ENCODE measurements at regions not wholly inside any gene's neighbourhood (a gene's known extent, or its start where the extent isn't known, plus 50 kb on each side); places are given as distances from the start of the nearest gene placed in this dataset.
A peak's percentile ranks its signal among the peaks of the same experiment; 100 is the strongest.
"Not testable (repeated sequence)": the region's sequence is repeated elsewhere in the genome, so short reads cannot be mapped to it uniquely, and the experiment has no call there.

DNA sequence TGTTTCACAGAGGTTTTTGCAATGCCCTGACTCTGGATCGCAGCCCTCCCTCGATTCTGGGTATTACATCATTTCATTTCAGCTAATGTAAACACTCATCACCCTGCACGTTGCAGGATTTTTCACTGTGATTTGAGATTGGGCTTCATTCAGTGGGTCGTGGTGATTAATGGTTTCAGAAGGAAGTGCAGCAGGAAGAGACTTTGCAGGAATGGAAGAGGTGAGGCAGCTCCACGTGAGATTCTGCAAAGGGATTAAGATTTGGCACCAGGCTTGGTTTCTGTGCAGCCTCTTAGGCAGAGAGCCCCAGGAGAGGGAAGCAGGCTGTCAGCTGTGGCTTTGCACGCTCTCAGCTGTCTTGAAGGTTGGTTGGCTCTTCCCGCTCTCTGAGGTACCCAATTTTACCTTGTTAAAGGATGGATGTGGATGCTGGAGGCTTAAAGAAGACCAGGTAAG lies 95.2 kb downstream of the PLCE1 start:
- DNase-seq (ENCODE audit: low spot score) = peak; percentile 60

DNA sequence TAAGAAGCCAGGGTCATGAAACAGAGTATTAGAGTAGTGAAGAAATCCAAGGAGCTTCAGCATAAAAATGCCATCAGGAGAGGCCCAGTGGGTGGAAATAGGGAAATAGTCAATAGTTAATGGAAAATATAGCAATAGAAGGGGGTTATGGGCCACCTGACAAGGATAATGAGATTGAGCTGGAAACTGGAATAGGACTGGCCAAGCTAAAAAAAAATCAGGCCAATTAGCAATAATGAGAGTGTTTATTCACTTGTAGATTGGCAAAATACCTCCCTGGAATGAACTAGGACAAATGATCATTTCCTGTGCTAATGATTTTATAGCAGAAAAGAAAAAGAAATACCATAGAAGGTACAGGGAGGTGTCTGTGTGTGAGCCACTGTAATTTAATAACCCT lies 97.9 kb downstream of the PLCE1 start:
- DNase-seq (ENCODE audit: low spot score) = no peak

DNA sequence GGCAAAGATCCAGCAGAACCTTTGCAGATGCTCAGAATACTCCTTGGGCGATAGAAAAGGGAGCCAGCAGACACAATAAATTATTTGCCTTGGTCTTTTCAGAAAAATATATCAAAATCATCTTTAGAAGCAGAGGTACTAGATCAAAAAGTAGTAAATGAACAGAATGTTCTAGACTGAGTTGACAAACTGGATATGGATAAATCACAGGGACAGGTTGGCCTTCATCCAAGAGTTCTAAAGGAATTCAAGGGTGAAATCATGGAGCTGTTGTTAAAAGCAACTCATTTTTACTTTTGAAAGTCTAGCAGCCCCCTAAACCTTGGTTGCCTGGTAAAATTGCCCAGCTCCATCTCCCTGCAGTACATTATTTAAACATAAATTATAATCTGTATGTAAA lies 99.1 kb downstream of the PLCE1 start:
- no peak for DNase-seq (ENCODE audit: low spot score)

DNA sequence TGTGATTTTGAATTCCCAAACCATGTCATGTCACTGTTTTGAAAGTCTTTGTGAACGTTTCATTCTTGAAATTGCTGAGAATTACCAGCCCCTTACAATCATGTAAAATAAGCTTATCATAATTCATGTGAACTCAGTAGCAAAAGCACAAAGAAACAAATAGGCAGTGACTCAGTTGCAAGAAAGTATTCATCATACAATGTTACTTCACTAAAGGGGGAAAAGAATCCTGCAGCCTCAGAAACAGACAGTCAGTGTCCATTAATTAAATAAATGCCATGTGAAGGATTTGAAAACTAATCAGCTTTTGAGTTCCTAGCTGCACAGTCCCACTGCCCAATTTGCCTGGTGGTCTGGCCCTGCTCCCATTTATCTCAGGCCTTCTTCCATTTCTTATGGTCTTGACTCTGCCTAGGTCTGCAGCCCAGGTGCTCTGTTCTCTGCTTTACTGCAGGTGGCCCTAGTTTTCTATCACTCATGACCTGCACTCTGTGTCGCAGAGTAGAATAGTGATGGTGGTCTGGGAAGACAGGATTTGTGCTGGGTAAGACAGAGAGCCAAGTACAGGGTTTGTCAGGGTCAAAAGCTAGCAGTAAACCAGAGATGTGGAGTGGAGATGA lies 99.7 kb downstream of the PLCE1 start:
- DNase-seq (ENCODE audit: low spot score) = no peak

DNA sequence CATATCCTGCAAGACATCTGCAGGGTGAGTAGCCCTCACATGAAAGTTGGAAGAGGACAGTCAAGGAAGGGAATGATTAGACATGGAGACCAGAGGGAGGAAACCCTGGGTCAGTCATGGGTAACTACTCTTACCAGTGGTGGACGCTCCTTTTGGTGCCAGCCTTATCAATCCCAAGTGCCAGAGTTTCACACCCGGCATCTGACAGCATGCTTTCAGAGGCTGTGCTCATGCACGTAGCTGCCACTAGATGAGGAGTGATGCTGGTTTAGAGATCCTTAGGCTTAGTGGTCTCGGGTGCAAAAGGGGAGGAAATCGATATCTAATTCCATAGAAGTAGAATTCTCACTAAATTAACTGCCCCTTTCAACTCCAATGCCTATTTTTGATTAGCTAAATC lies 100.8 kb downstream of the PLCE1 start:
- DNase-seq (ENCODE audit: low spot score) = no peak

DNA sequence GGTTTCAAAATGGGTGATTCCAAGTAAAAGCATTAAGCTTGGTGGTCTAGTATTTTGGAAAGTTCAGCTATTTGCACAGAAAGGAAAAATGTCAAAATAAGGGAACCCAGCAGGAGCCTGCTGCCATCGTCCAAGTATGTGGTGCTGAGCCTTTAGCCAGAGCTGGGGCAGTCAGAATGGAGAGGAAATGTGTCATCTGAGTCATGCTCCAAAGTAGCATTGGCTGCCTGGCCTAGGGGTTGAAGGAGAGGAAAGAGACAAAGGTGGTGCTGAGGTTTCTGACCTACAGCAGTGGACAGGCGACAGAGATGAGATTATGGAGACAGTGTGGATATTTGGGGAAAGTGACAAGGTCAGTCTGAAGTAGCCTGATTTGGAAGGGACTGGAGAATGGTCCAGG lies 103.9 kb downstream of the PLCE1 start:
- DNase-seq (ENCODE audit: low spot score) = no peak

DNA sequence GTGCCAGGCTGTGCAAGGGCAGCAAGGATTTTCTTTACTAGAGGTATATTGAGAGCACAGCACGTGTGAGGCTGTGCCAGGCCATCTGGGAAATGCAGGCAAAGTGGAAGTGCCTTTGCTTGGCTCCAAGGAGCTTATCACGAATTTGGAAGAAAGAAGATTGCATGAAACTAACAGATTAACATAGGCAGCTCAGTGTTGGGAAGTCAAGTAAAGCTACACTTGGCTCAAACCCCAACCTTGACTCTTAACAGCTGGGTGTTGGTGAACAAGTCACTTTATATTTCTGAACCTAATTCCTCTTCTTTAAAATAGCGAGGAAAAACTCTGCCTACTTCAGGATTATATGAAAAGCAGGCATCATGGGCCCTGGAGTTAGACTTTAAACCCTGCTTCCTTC lies 105.2 kb downstream of the PLCE1 start:
- DNase-seq (ENCODE audit: low spot score) = peak; percentile 36

DNA sequence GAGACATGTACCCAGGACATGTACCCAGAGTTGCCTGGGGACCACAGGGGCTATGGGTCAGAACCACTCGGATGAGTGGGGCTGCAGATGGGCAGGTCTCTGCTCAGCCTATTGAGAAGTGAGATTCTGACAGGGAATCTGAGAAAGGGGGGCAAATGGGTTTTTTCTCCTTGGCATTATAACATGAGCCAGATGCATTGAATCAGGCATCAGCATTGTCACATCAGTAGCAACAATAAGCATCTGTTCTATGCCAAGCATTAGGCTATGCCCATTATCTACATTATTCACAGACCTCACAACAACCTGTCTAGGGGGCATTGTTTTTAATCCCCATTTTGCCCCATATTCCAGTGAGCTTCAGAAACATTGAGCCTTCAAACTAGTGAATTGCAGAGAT lies 108.2 kb downstream of the PLCE1 start:
- no peak for DNase-seq (ENCODE audit: low spot score)

DNA sequence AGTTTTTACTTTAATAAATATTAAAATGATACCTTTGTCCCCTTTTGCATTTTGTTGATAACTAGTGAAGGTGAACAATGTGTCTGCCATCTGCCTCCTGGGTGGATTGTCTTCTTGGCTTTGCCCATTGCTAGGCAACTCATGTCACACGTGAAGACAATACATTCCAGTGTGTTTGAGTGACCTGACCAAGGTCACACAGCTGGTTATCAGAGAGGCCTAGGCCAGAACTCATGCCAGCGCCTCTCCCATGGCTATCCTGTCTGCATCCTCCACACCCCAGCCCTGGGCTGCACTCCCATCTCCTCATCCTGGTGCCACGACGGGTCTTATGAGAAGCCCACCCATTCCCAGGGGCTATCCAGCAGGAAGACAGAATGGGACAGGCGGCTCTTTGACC lies 108.7 kb downstream of the PLCE1 start:
- DNase-seq (ENCODE audit: low spot score) = no peak

DNA sequence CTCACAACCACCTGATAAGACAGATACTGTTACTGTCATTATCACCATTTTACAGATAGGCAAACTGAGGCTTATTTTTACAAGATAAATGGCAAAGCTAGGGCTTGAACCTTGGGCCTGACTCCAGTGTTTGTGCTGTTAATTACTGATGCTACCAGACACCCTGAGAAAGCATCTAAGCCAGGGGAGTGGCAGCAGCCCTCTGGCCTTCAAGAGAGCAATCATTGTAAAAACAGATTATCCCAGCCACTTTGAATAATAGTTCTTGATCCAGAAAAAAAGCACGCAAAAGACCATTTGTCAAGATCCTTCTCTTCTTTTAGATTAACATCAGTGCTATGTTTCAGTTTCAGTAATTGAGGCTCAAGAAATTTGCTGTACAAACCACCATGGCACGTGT lies 109.5 kb downstream of the PLCE1 start:
- DNase-seq (ENCODE audit: low spot score) = no peak

DNA sequence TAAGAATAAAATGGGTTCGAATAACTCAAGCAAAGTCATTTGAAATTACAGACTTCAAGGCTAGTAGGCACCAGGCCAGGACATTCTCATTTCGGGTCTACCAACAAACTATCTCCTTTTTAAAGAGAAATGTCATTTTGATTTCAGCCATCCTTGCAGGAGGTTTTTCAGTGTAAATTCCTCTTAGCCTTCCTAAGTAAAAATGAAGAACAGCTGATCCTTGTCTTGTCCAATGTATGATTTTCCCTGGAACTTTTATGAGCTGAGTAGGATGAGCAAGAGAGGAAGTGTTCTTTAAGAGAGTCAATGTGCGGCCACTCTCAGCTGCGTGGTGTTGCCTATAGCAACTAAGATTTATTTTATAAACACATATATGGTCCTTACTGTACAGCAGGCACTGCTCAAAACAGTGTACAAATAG lies 110.1 kb downstream of the PLCE1 start:
- no peak for DNase-seq (ENCODE audit: low spot score)

DNA sequence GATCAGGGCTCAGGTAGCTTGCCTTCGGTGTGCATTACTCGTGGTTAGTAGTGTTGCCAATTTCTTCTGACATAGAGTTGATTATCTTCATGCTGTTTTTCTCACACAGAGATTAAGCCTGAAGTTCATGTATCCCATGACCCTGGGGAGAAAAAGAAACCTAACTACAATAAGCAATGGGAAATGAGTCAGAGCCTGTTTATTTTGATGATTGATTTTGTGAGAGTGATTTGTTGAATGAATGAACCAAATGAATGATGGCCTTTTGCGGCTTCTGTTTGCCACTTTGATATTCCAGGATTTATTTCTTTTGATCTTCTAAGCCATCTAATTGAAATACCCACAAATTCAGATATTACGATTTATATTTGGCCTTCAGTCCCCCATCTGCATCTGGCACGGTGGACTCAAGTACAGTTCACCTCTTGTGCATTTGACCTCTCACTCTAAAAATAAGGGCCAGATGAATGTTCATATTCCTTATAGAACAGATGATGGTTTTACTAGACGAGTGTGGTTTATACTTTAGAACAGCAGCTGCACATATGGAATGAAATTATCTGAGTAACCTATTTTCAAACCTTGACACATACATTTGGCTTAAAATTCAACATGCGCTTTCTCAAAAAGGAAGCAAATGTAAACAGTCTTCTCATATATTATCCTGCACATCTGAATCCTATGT lies 110.7 kb downstream of the PLCE1 start:
- no peak for DNase-seq (ENCODE audit: low spot score)

DNA sequence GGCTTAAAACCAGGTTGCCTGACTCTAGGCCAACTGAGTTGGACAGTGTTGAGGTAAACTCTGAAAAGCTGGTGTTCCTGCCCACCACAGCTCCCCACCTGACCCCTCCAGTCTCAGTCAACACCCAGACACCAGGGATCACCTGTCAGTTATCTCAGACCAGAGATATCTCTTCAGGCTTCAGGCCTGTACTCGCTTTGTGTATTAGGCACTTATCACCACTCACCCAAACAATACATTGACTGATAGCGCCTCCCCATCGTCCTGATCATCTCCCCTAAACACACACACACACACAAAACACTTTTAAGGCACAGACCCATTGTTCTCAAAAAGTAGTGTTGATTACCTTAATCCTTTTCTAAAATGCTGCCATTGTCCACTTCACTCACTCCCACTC lies 111.5 kb downstream of the PLCE1 start:
- no peak for DNase-seq (ENCODE audit: low spot score)

DNA sequence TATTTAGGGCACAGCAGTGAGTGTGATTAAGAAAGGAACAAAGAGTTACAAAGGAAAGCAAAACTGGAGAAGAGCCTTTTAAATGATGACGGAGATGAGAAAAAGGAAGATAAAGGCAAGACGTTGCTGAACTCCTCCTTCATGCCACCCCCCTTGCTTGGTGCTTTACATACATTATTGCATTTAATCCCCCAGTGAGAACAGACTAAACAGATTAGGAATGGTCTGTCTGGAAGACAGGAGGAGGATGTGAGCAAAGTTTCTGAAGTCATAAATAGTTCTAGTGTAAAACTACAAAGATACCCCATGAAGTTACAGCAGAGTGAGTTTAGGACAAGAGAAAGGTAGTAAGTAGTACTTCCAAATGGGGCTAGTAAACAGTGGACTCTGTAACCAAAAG lies 113.5 kb downstream of the PLCE1 start:
- no peak for DNase-seq (ENCODE audit: low spot score)

DNA sequence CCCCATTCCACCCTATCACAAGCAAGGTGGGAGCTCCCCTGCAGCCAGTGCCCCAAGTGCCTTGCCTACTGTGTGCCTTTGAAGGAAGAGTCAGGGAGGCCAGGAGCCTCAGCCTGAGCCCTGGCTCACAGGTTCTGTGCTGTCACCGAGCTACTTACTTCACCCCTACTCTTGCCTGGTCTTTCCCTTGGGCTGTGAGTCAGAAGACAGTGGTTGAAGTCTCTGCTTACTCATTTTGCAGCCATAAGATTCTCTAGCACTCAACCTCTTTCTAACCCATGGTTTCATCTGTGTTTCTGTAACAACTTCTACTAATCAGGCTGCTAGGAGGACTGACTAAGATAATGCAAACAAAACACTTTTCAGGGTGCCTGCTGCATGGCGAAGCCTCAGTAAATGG lies 114.5 kb downstream of the PLCE1 start:
- DNase-seq (ENCODE audit: low spot score) = no peak

DNA sequence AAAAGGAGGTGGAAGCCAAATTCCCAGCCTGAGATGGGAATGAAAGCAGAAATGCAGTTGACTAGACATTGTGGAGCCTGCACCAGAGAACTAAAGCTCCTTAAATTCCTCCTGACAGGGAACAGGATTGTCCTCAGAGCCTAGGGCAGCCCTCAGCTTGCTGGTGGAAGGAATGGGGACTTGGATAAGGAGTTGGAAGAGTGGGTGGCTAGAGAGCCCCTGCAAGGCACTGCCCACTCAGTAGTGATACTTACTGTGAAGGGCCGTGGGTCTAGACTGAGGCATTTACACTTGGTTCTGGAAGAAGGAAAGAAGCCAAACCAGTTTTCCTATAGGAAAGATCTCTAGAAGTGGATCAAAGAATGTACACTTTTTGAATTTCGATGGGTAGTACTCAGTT lies 117.6 kb downstream of the PLCE1 start:
- no peak for DNase-seq (ENCODE audit: low spot score)

DNA sequence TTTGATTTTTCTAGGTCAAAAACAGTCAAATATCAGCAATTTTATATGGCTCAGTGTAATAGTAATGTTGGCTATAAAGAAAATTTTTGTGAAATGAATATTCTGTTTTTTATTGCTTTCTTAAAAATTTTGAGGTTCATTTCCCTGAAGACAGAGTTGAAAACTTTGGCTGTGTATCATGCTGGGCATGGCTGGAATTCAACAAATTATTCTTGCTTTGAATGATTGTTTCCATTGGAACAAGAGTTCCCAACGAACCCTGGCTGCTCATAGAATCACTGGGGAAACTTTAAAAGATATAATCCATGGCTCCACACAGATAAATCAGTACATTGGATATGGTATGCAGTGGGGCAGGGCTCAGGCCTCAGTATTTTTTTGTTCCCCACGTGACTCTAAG lies 118.6 kb downstream of the PLCE1 start:
- DNase-seq (ENCODE audit: low spot score) = no peak

DNA sequence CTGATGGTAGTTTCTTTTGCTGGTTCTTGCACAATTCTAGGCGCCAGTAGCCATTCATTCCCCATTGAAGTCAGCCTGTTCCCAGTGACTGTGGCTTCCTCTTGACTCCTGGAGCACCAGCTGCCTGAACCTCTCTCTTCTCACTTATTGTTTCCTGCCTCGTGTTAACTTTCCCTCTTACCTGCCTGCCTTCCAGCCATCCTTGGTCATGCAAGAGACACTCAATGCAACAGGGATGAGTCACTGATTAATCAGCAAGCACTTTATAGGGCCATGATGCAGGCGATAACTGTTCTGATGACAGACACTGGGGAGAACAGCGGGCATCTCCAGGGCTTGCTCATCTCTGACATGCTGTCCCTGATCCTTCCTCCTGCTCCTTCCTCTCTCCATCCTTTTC lies 122.0 kb downstream of the PLCE1 start:
- DNase-seq (ENCODE audit: low spot score) = no peak

DNA sequence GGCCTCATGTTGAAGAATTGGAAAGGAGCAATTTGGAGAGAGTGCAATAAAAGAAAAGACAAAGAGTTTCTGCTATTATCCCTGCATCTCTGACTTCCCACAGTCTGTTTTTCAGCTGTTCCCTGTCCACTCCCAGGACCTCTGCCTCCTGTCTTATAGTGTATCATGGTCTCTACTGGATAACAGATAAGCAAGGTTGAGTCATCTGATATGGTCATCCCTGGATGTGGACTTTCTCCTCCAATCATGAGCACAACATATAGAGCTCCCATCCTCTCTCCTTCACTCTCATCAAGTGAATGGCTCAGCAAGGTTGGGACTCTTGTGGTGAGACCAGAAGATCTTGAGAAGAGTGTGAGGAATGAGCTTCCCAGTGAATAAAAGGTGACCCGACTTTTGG lies 123.1 kb downstream of the PLCE1 start:
- no peak for DNase-seq (ENCODE audit: low spot score)

DNA sequence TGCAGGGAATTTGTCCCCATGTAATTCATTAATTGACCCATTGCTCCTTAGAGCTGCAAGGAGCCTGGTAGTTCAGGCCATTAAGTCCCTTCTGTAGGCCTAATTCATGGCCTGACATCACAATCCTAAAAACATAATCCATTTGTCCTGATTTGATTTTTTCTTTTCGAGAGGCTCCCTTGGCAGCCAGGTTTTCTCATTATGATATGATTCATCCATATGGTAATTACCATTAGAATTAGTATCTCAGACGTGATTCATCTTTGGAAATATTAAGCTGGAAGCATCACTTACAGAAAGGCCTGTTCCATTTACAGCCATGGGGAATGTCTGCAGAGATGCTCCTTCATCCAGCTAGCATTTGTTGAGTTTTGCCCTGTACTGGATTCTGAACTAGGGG lies 128.5 kb downstream of the PLCE1 start:
- no peak for DNase-seq (ENCODE audit: low spot score)

DNA sequence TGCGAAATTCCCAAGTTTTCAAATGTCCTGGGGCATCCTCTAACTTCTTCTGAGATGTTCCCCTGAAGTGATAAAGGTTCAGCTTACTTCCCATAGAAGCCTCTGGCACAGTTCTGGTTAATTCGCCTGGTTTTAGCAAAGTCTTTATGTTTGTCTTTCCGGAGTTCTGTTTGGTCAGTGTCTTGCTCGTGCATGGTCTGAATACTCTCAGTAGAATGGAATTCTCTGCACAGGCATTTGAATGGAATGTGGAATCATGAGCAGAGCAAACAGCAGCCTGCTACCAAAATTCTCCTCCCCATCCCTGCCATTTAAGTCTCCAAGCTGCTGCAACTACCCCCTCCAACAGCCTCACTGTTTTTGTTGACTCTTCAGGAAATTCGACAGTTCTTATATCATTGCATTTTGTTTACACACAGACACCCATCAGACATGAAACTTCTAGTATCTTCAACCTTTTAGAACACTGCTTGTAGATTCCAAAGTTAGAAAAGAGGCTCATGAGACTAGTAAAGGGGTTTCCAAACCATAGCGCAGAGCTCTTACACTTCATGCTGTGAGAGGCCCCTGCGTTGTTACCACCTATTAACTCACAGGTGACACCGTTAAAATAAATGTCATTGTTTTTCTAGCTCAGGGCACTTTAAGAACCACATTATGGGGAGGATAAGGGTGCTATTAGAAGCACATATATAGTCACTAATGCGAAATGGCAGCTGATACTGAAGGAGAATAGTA lies 129.7 kb downstream of the PLCE1 start:
- DNase-seq (ENCODE audit: low spot score) = no peak

DNA sequence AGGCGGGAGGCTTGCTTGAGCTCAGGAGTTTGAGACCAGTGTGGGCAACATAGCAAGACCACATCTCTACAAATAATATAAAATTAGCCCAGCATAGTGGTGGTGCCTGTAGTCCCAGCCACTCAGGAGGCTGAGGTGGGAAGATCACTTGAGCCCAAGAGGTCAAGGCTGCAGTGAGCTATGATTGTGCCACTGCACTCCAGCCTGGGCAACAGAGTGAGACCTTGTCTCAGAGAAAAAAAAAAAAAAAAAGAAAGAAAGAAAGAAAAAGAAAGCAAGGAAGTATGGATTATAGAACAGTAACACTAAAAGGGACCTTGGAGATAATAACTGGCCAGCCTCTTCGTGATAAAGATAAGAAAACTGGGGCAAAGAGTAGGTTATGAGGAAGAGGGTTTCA lies 130.4 kb downstream of the PLCE1 start:
- DNase-seq (ENCODE audit: low spot score) = not testable (repeated sequence)

DNA sequence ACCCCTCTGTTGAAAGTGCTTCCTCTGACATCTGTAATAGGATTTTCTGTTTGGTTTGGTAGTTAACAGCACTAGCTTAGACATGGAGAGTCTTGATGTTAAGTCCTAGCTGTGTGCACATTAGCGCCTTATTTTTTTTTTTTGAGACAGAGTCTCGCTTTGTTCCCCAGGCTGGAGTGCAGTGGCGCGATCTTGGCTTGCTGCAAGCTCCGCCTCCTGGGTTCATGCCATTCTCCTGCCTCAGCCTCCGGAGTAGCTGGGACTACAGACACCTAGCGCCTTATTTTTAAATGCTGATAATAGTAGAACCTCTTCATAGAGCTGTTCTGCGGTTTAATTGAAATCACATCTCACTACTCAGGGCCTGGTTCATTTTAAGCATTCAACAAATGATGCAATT lies 131.5 kb downstream of the PLCE1 start:
- DNase-seq (ENCODE audit: low spot score) = not testable (repeated sequence)

DNA sequence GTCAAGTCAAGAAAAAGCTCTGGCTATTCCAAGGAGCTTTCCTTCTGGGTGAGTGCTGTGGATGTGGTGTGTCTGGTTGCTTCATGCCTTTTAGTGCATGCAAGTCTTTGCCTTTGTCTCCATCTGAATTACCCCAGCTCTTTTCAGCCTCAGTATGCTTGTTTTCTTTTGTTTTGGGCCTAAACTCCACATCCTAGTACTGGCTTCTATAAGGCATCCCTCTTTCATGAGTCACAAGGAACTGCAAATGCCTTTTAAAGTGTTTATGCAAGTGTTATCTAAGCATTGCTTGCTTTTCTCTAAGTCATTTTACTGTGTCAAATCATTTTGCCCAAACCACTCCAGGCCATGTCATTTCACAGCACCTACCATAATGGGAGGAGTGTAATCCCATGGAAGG lies 132.1 kb downstream of the PLCE1 start:
- no peak for DNase-seq (ENCODE audit: low spot score)
